PFSK-1 (cell line): ENCODE measurements at regions not wholly inside any gene's neighbourhood (a gene's known extent, or its start where the extent isn't known, plus 50 kb on each side); places are given as distances from the start of the nearest gene placed in this dataset.

Experiments
- FOXP2 ChIP-seq: optimal IDR thresholded peaks from 2 replicates; pipeline ENCODE3; 2011; ENCODE audit warnings: borderline replicate concordance, control low read depth, inconsistent platforms; ENCODE audit not compliant: insufficient read depth; ENCODE audit errors: extremely low read length, extremely low read depth
- POLR2AphosphoS5 ChIP-seq: IDR thresholded peaks from 2 replicates; pipeline ENCODE4 v1.6.1; 2012; ENCODE audit warnings: low read depth, mild to moderate bottlenecking, control low read depth, low read length, moderate library complexity
- REST ChIP-seq, 2 experiments: IDR thresholded peaks; 2 replicates each; pipeline versions ENCODE4 v1.6.1 to v1.8.0; 2011 to 2012; ENCODE audit warnings: low read depth in 2 of 2, low read length in 2 of 2, control low read depth in 1 of 2, inconsistent platforms in 1 of 2, mild to moderate bottlenecking in 1 of 2, moderate library complexity in 1 of 2; ENCODE audit not compliant: insufficient read depth in 1 of 2
- SIN3A ChIP-seq: IDR thresholded peaks from 2 replicates; pipeline ENCODE4 v1.6.1; 2012; ENCODE audit warnings: mild to moderate bottlenecking, low read length, moderate library complexity, borderline replicate concordance; ENCODE audit not compliant: insufficient read depth
- TAF1 ChIP-seq: IDR thresholded peaks from 2 replicates; pipeline ENCODE4 v1.6.1; 2012; ENCODE audit warnings: low read length, control low read depth, borderline replicate concordance; ENCODE audit not compliant: insufficient read depth

- no peak for TF ChIP-seq TAF1
- no peak for TF ChIP-seq POLR2AphosphoS5
- no peak for TF ChIP-seq REST (IDR thresholded peaks at IDR 0.05; ENCODE audit: insufficient read depth in 1 of 2, low read depth in 2 of 2, low read length in 2 of 2)
- TF ChIP-seq SIN3A: no peak
- TF ChIP-seq FOXP2: no peak
These were observed 355.3 kb downstream of the TCERG1L start for GRCh38 chr10:130956251-130956650.
